GM20000 (cell line): ENCODE measurements at regions not wholly inside any gene's neighbourhood (a gene's known extent, or its start where the extent isn't known, plus 50 kb on each side); places are given as distances from the start of the nearest gene placed in this dataset.

Experiments
- DNase-seq: peaks from one replicate; pipeline ENCODE4 v3.0.0; 2012; ENCODE audit warnings: low spot score
- CTCF ChIP-seq: IDR thresholded peaks from 2 replicates; pipeline ENCODE4 v1.5.1; 2012; ENCODE audit warnings: mild to moderate bottlenecking, control low read depth; ENCODE audit errors: extremely low read depth, missing control alignments

GRCh38 chr1:96971849-96972602 lies 250.4 kb downstream of the PTBP2 start:
- TF ChIP-seq CTCF = no peak
- DNase-seq = no peak

GRCh38 chr1:96973605-96974004 lies 252.0 kb downstream of the PTBP2 start:
- no peak for DNase-seq
- no peak for TF ChIP-seq CTCF

- DNase-seq = no peak
- no peak for TF ChIP-seq CTCF
These were observed 256.9 kb downstream of the PTBP2 start for GRCh38 chr1:96978444-96978843.

GRCh38 chr1:96978901-96979300 lies 257.3 kb downstream of the PTBP2 start:
- no peak for TF ChIP-seq CTCF
- no peak for DNase-seq

- TF ChIP-seq CTCF = no peak
- DNase-seq = no peak
These were observed 258.0 kb downstream of the PTBP2 start for GRCh38 chr1:96979304-96980268.

GRCh38 chr1:96980448-96980847 lies 258.9 kb downstream of the PTBP2 start:
- DNase-seq = no peak
- TF ChIP-seq CTCF = no peak

- no peak for DNase-seq
- TF ChIP-seq CTCF = no peak
These were observed 259.6 kb downstream of the PTBP2 start for GRCh38 chr1:96981181-96981580.
